Stomach (tissue), 4 donors: ENCODE measurements at regions not wholly inside any gene's neighbourhood (a gene's known extent, or its start where the extent isn't known, plus 50 kb on each side); places are given as distances from the start of the nearest gene placed in this dataset.

Source experiments
- CTCF ChIP-seq, 7 experiments: fragments of 450-650 bp in 4 of 7; fragments of 200-600 bp in 3 of 7; sonication (generic) in 3 of 7; IDR thresholded peaks; one replicate each; pipeline ENCODE4 v1.5.1; 2016 to 2019; ENCODE audit warnings: antibody characterized with exemption in 7 of 7, control low read depth in 2 of 7, mild to moderate bottlenecking in 1 of 7
- EP300 ChIP-seq: sonication (generic); formaldehyde crosslinking; IDR thresholded peaks from one replicate; pipeline ENCODE4 v1.6.1; 2017; ENCODE audit warnings: antibody characterized with exemption
- POLR2A ChIP-seq, 4 donors: fragments of 450-650 bp; IDR thresholded peaks; one replicate each; pipeline ENCODE4 v1.6.1; 2016; ENCODE audit warnings: antibody characterized with exemption in 4 of 4, control low read depth in 2 of 4, mild to moderate bottlenecking in 1 of 4, moderate library complexity in 1 of 4
- POLR2AphosphoS5 ChIP-seq, 3 donors: sonication (generic); formaldehyde crosslinking; IDR thresholded peaks; one replicate each; pipeline ENCODE4 v1.6.1; 2016; ENCODE audit warnings: antibody characterized with exemption in 3 of 3

- TF ChIP-seq CTCF (IDR thresholded peaks at IDR 0.05), result no peak
- TF ChIP-seq POLR2AphosphoS5 (IDR thresholded peaks at IDR 0.05), result no peak
- TF ChIP-seq POLR2A (IDR thresholded peaks at IDR 0.05), result no peak
- TF ChIP-seq EP300, result no peak
These were observed 80.5 kb upstream of the TBX3 start for GRCh38 chr12:114764510-114764909.
